ENCODE measurements at regions not wholly inside any gene's neighbourhood (a gene's known extent, or its start where the extent isn't known, plus 50 kb on each side); places are given as distances from the start of the nearest gene placed in this dataset.

DNA sequence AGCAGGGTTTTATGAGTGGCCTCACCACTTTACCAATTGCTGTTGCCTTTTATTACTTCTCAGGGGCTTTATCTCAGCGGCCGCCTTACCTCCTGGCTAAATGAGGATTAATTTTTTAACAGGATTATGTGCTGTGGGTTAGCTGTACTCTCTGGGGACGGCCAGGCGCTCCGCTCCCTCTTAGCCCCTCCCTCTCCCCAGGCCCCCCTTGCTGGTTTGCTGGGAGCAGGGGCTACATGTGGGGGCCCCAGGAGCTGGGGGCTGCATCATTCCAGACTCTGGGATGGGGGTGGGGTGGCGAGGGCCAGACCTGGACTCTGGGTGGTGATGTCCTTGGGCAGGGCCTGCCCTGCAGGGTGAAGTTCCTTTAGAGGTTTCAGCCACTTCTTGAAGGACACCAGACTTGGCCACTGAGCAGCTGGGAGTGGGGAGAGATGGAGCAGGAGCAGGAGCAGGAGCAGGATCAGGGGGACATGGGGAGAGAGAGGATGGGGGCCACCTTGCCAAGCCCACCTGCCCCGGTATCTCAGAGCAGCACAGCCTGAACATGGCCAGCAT is 196.1 kb downstream of the GOLGA6L6 start:
- H3K23me2 ChIP-seq (ENCODE audit: low read depth, low read length), result no peaks in the 10 kb centered on the region
- no peak for DNase-seq (ENCODE audit: low read depth in 1 of 2, low spot score in 2 of 2)
- H2BK20ac ChIP-seq (ENCODE audit: low read length), result no peak overlapping the region
- no peak overlapping the region for H2AK5ac ChIP-seq (ENCODE audit: low read depth, low read length)
- H2BK15ac ChIP-seq (ENCODE audit: low read length), result no peak overlapping the region
- H3K4me2 ChIP-seq (ENCODE audit: insufficient read depth in 1 of 2, low read depth in 2 of 2, low read length in 2 of 2), result no peak overlapping the region
- ChIA-PET POLR2A (ENCODE audit: partially characterized antibody) (no interaction called here), CTCF (ENCODE audit: partially characterized antibody) (no interaction called here)
- H3K23ac ChIP-seq (ENCODE audit: insufficient read length), result no peak overlapping the region
- no peaks in the 10 kb centered on the region for H4K20me1 ChIP-seq (replicated peaks in 1 of 2; ENCODE audit: control insufficient read depth in 1 of 2, insufficient read depth in 2 of 2, low read length in 2 of 2)
- H4K5ac ChIP-seq (ENCODE audit: insufficient read length, low read depth, low read length), result no peak overlapping the region
- no peak overlapping the region for H2BK120ac ChIP-seq (replicated peaks; ENCODE audit: low read depth, low read length)
- H2BK5ac ChIP-seq (ENCODE audit: low read depth, low read length), result no peak overlapping the region
- 82% methylated on average over 4 of the region's 7 CpGs; no CpG with 5 or more reads in 1 of the 2 experiments for WGBS, 2 experiments (ENCODE audit: extremely low coverage in 1 of 2, insufficient coverage in 1 of 2, insufficient read length in 1 of 2, insufficient replicate concordance in 2 of 2, low coverage in 1 of 2, low lambda C conversion rate in 2 of 2, missing lambda C conversion rate in 1 of 2)
- no peak overlapping the region for H3K9ac ChIP-seq (replicated peaks in 1 of 4; ENCODE audit: extremely low read depth in 1 of 4, low read depth in 3 of 4, low read length in 3 of 4)
- peaks cover 41 to 98% of the 10 kb centered on the region in 2 experiments; a peak in 3 of 4 replicates for H3K9me3 ChIP-seq (ENCODE audit: insufficient read depth in 2 of 2, low read depth in 1 of 2, low read length in 1 of 2)
- H3K27ac ChIP-seq (ENCODE audit: low read depth, low read length), result no peak overlapping the region
- no peaks in the 10 kb centered on the region for H3K79me2 ChIP-seq (ENCODE audit: control insufficient read depth in 1 of 2, insufficient read depth in 2 of 2, low read length in 2 of 2)
- H3K27me3 ChIP-seq (replicated peaks in 1 of 4; ENCODE audit: control insufficient read depth in 3 of 4, extremely low read depth in 1 of 4, insufficient read depth in 3 of 4, low read length in 3 of 4), result no peaks in the 10 kb centered on the region
- no peak overlapping the region for H2AFZ ChIP-seq (ENCODE audit: low read length)
- H2BK12ac ChIP-seq (ENCODE audit: low read depth, low read length), result no peak overlapping the region
- H3K14ac ChIP-seq (ENCODE audit: insufficient read length), result no peak overlapping the region
- H3K36me3 ChIP-seq (ENCODE audit: control insufficient read depth in 2 of 4, insufficient read depth in 4 of 4, low read length in 3 of 4), result no peaks in the 10 kb centered on the region; a peak in 1 of 8 replicates
- H3K4me3 ChIP-seq (ENCODE audit: extremely low read depth in 1 of 4, insufficient read depth in 2 of 4, low read depth in 3 of 4, low read length in 4 of 4), result no peak overlapping the region
- no peak for FAIRE-seq
- no peaks in the 10 kb centered on the region for H3K4me1 ChIP-seq (replicated peaks in 1 of 4; ENCODE audit: control insufficient read depth in 3 of 4, insufficient read depth in 4 of 4, low read length in 3 of 4)
- H3K56ac ChIP-seq (replicated peaks; ENCODE audit: insufficient read length, low read depth, low read length), result no peak overlapping the region
- H3K18ac ChIP-seq (ENCODE audit: extremely low read depth, low read length), result no peak overlapping the region
- H4K91ac ChIP-seq (replicated peaks; ENCODE audit: insufficient read length, low read length), result no peak overlapping the region
- no peak overlapping the region for H3K4ac ChIP-seq (replicated peaks; ENCODE audit: insufficient read length, low read depth, low read length)
- H4K8ac ChIP-seq (ENCODE audit: extremely low read depth, insufficient read depth, low read length), result no peak overlapping the region
- no peaks in the 10 kb centered on the region for H3K79me1 ChIP-seq (ENCODE audit: low read depth, low read length)
- TF ChIP-seq TAF7 (optimal IDR thresholded peaks at IDR 0.05; ENCODE audit: borderline replicate concordance, low read depth, low read length), result no peak
